ENCODE measurements at regions not wholly inside any gene's neighbourhood (a gene's known extent, or its start where the extent isn't known, plus 50 kb on each side); places are given as distances from the start of the nearest gene placed in this dataset.

GRCh38 chr20:22368235-22368634 is 216.1 kb downstream of the FOXA2 start:
- H3K27ac ChIP-seq, result no peak overlapping the region
- no peaks in the 10 kb centered on the region for H3K27me3 ChIP-seq (ENCODE audit: insufficient read depth, low read depth)
- H3K9me2 ChIP-seq (ENCODE audit: insufficient read depth), result no peaks in the 10 kb centered on the region
- H2AFZ ChIP-seq, result no peak overlapping the region
- H3F3A ChIP-seq (ENCODE audit: insufficient read depth, low read depth), result no peaks in the 10 kb centered on the region
- H3K4me1 ChIP-seq (replicated peaks; ENCODE audit: insufficient read depth), result no peaks in the 10 kb centered on the region
- H3K9me3 ChIP-seq (ENCODE audit: insufficient read depth, low read depth), result 0 out of 2 replicates have a peak, but pooled peaks cover 6% of the 10 kb centered on the region
- H3K4me3 ChIP-seq, result no peak overlapping the region
- intact Hi-C loops (cut with micrococcal nuclease; ENCODE audit: unreplicated experiment), result no loop called here
- ChIA-PET POLR2A (ENCODE audit: unreplicated experiment) (no interaction called here), CTCF (no interaction called here)
- H3K79me2 ChIP-seq (ENCODE audit: low read depth), result no peaks in the 10 kb centered on the region
- no peak for TF ChIP-seq CTCF (conservative IDR thresholded peaks at IDR 0.05)
- no peak for TF ChIP-seq EZH2 (IDR thresholded peaks at IDR 0.05; ENCODE audit: low read depth)
- no peak for DNase-seq
- H3K36me3 ChIP-seq (ENCODE audit: low read depth), result no peaks in the 10 kb centered on the region
- BruUV-seq (replicated peaks), result no TSS peak
- H3K4me2 ChIP-seq, result no peak overlapping the region
- no peaks in the 10 kb centered on the region for H4K20me1 ChIP-seq (ENCODE audit: insufficient read depth)

GRCh38 chr20:22366631-22367030 is 217.7 kb downstream of the FOXA2 start:
- no peak overlapping the region for H3K4me3 ChIP-seq
- no TSS peak for BruUV-seq (replicated peaks)
- POLR2A ChIA-PET (ENCODE audit: unreplicated experiment), result no interaction called here

GRCh38 chr20:22354647-22355046 is 229.7 kb downstream of the FOXA2 start:
- no TSS peak for BruUV-seq (replicated peaks)
- ChIA-PET POLR2A (ENCODE audit: unreplicated experiment) (no interaction called here), CTCF (no interaction called here)
- Histone ChIP-seq H3K4me3 (no peak overlapping the region), H3K9me2 (ENCODE audit: insufficient read depth) (no peaks in the 10 kb centered on the region), H3K79me2 (ENCODE audit: low read depth) (no peaks in the 10 kb centered on the region), H4K20me1 (ENCODE audit: insufficient read depth) (no peaks in the 10 kb centered on the region), H3K4me1 (replicated peaks; ENCODE audit: insufficient read depth) (no peaks in the 10 kb centered on the region), H3K27ac (no peak overlapping the region), H3K27me3 (ENCODE audit: insufficient read depth, low read depth) (no peaks in the 10 kb centered on the region), H2AFZ (no peak overlapping the region), H3K4me2 (no peak overlapping the region), H3K36me3 (ENCODE audit: low read depth) (no peaks in the 10 kb centered on the region), H3F3A (ENCODE audit: insufficient read depth, low read depth) (no peaks in the 10 kb centered on the region), H3K9me3 (ENCODE audit: insufficient read depth, low read depth) (peaks cover 6% of the 10 kb centered on the region)
- no peak for TF ChIP-seq CTCF (conservative IDR thresholded peaks at IDR 0.05)
- no peak for TF ChIP-seq EZH2 (IDR thresholded peaks at IDR 0.05; ENCODE audit: low read depth)
- intact Hi-C loops (cut with micrococcal nuclease; ENCODE audit: unreplicated experiment), result no loop called here
- no peak for DNase-seq

More at GRCh38 chr20:22366631-22367030, 217.7 kb downstream of the FOXA2 start:
- CTCF ChIA-PET, result no interaction called here
- Histone ChIP-seq H3K36me3 (ENCODE audit: low read depth) (no peaks in the 10 kb centered on the region), H2AFZ (no peak overlapping the region), H3K27me3 (ENCODE audit: insufficient read depth, low read depth) (no peaks in the 10 kb centered on the region), H3K4me2 (no peak overlapping the region), H3K27ac (no peak overlapping the region), H3K9me2 (ENCODE audit: insufficient read depth) (no peaks in the 10 kb centered on the region), H3F3A (ENCODE audit: insufficient read depth, low read depth) (no peaks in the 10 kb centered on the region), H3K9me3 (ENCODE audit: insufficient read depth, low read depth) (0 out of 2 replicates have a peak, but pooled peaks cover 6% of the 10 kb centered on the region), H3K4me1 (replicated peaks; ENCODE audit: insufficient read depth) (no peaks in the 10 kb centered on the region), H4K20me1 (ENCODE audit: insufficient read depth) (no peaks in the 10 kb centered on the region), H3K79me2 (ENCODE audit: low read depth) (no peaks in the 10 kb centered on the region)
- TF ChIP-seq CTCF (conservative IDR thresholded peaks at IDR 0.05) (no peak), EZH2 (IDR thresholded peaks at IDR 0.05; ENCODE audit: low read depth) (no peak)
- DNase-seq, result no peak
- intact Hi-C loops (cut with micrococcal nuclease; ENCODE audit: unreplicated experiment), result no loop called here
